Mesendoderm (in vitro differentiated cells): ENCODE measurements at regions not wholly inside any gene's neighbourhood (a gene's known extent, or its start where the extent isn't known, plus 50 kb on each side); places are given as distances from the start of the nearest gene placed in this dataset.

ENCODE experiments used
- DNase-seq: peaks from one replicate; pipeline ENCODE4 v3.0.0; 2013
- H2AK5ac ChIP-seq: 2 replicates; pipeline ENCODE4 v1.6.1; 2013; ENCODE audit warnings: low read length, inconsistent platforms
- H2BK120ac ChIP-seq: 2 replicates; pipeline ENCODE4 v1.6.1; 2013; ENCODE audit warnings: low read depth, mild to moderate bottlenecking, low read length, moderate library complexity, mixed read lengths
- H2BK15ac ChIP-seq: replicated peaks from 2 replicates; pipeline ENCODE4 v1.6.1; 2013; ENCODE audit warnings: low read depth, mild to moderate bottlenecking, moderate library complexity
- H2BK5ac ChIP-seq: 2 replicates; pipeline ENCODE4 v1.6.1; 2013; ENCODE audit warnings: low read length, inconsistent platforms
- H3K18ac ChIP-seq: 2 replicates; pipeline ENCODE4 v1.6.1; 2013; ENCODE audit warnings: mild to moderate bottlenecking, low read length, mixed read lengths
- H3K23ac ChIP-seq: one replicate; pipeline ENCODE4 v1.6.1; 2013; ENCODE audit warnings: low read length
- H3K27ac ChIP-seq: 2 replicates; pipeline ENCODE4 v1.5.1; 2013; ENCODE audit warnings: low read depth, mild to moderate bottlenecking, inconsistent platforms, low read length, moderate library complexity
- H3K27me3 ChIP-seq: 2 replicates; pipeline ENCODE4 v1.6.1; 2013; ENCODE audit warnings: low read length, control low read depth, mild to moderate bottlenecking, inconsistent platforms; ENCODE audit not compliant: insufficient read depth, poor library complexity
- H3K36me3 ChIP-seq: 2 replicates; pipeline ENCODE4 v1.6.1; 2013; ENCODE audit warnings: low read length, inconsistent platforms; ENCODE audit not compliant: control insufficient read depth, insufficient read depth
- H3K4ac ChIP-seq: one replicate; pipeline ENCODE4 v1.6.1; 2013; ENCODE audit warnings: low read depth, mild to moderate bottlenecking, low read length, moderate library complexity
- H3K4me1 ChIP-seq: 2 replicates; pipeline ENCODE4 v1.6.1; 2013; ENCODE audit warnings: low read depth, low read length, inconsistent platforms; ENCODE audit not compliant: control insufficient read depth
- H3K4me2 ChIP-seq: 2 replicates; pipeline ENCODE4 v1.6.1; 2013; ENCODE audit warnings: low read length
- H3K4me3 ChIP-seq: 2 replicates; pipeline ENCODE4 v1.5.1; 2013; ENCODE audit warnings: mild to moderate bottlenecking, low read length
- H3K56ac ChIP-seq: one replicate; pipeline ENCODE4 v1.6.1; 2013; ENCODE audit warnings: low read length
- H3K79me1 ChIP-seq: 2 replicates; pipeline ENCODE4 v1.6.1; 2013; ENCODE audit warnings: low read length, inconsistent platforms
- H3K79me2 ChIP-seq: 2 replicates; pipeline ENCODE4 v1.6.1; 2013; ENCODE audit warnings: mild to moderate bottlenecking, low read length; ENCODE audit not compliant: control insufficient read depth, insufficient read depth
- H3K9ac ChIP-seq: 2 replicates; pipeline ENCODE4 v1.6.1; 2013; ENCODE audit warnings: low read length, inconsistent platforms
- H4K5ac ChIP-seq: one replicate; pipeline ENCODE4 v1.6.1; 2013; ENCODE audit warnings: low read length
- H4K8ac ChIP-seq: one replicate; pipeline ENCODE4 v1.6.1; 2013; ENCODE audit warnings: low read depth, mild to moderate bottlenecking, control low read depth, low read length, moderate library complexity
- whole genome bisulfite sequencing: extraction: QIAGEN DNeasy Blood & Tissue Kit; methylation state at CpG from one replicate; pipeline ENCODE4 v1.1.7; 2013; ENCODE audit warnings: low lambda C conversion rate, missing lambda C conversion rate; ENCODE audit not compliant: insufficient coverage; ENCODE audit errors: extremely low coverage; 5-methylcytosine and 5-hydroxymethylcytosine counted together

- no peak overlapping the region for H3K23ac ChIP-seq
- H4K5ac ChIP-seq: no peak overlapping the region
- DNase-seq: no peak
- H3K18ac ChIP-seq: no peak overlapping the region
- no peak overlapping the region for H2BK5ac ChIP-seq
- no peak overlapping the region for H2AK5ac ChIP-seq
- no peak overlapping the region for H4K8ac ChIP-seq
- no CpG with 5 or more reads among the region's 1 CpG for WGBS
- no peaks in the 10 kb centered on the region for H3K36me3 ChIP-seq
- no peaks in the 10 kb centered on the region for H3K4me1 ChIP-seq
- no peak overlapping the region for H2BK15ac ChIP-seq
- no peak overlapping the region for H3K56ac ChIP-seq
- H3K79me1 ChIP-seq: no peaks in the 10 kb centered on the region
- H3K27ac ChIP-seq: no peak overlapping the region
- H2BK120ac ChIP-seq: no peak overlapping the region
- H3K4me2 ChIP-seq: no peak overlapping the region
- no peak overlapping the region for H3K4ac ChIP-seq
- no peak overlapping the region for H3K4me3 ChIP-seq
- H3K79me2 ChIP-seq: no peaks in the 10 kb centered on the region
- H3K9ac ChIP-seq: no peak overlapping the region
- H3K27me3 ChIP-seq: no peaks in the 10 kb centered on the region
Measured at GRCh38 chr20:16844406-16844805, 96.2 kb downstream of the OTOR start.

- Histone ChIP-seq H3K79me1 (no peaks in the 10 kb centered on the region), H2AK5ac (no peak overlapping the region), H2BK15ac (peak overlapping the region; percentile 27), H3K4me2 (no peak overlapping the region), H3K36me3 (no peaks in the 10 kb centered on the region), H3K27me3 (no peaks in the 10 kb centered on the region), H2BK5ac (no peak overlapping the region), H4K8ac (no peak overlapping the region), H3K79me2 (no peaks in the 10 kb centered on the region), H3K23ac (no peak overlapping the region), H3K4me3 (no peak overlapping the region), H3K27ac (no peak overlapping the region), H3K4me1 (no peaks in the 10 kb centered on the region), H3K9ac (no peak overlapping the region), H3K56ac (no peak overlapping the region), H3K18ac (no peak overlapping the region), H4K5ac (no peak overlapping the region), H3K4ac (no peak overlapping the region), H2BK120ac (no peak overlapping the region)
- no peak for DNase-seq
- no CpG with 5 or more reads among the region's 1 CpG for WGBS
Measured at GRCh38 chr20:16846006-16846405, 97.8 kb downstream of the OTOR start.

GRCh38 chr20:16848061-16848460 lies 99.9 kb downstream of the OTOR start:
- Histone ChIP-seq H2AK5ac (no peak overlapping the region), H3K4ac (no peak overlapping the region), H3K4me1 (no peaks in the 10 kb centered on the region), H3K56ac (no peak overlapping the region), H3K23ac (no peak overlapping the region), H3K4me2 (no peak overlapping the region), H2BK15ac (no peak overlapping the region), H3K79me1 (no peaks in the 10 kb centered on the region), H2BK120ac (no peak overlapping the region), H3K9ac (no peak overlapping the region), H4K8ac (no peak overlapping the region), H3K36me3 (no peaks in the 10 kb centered on the region), H2BK5ac (no peak overlapping the region), H3K79me2 (no peaks in the 10 kb centered on the region), H3K27me3 (no peaks in the 10 kb centered on the region), H4K5ac (no peak overlapping the region), H3K18ac (no peak overlapping the region), H3K27ac (no peak overlapping the region), H3K4me3 (no peak overlapping the region)
- peak; percentile 13 for DNase-seq

- Histone ChIP-seq H3K56ac (no peak overlapping the region), H3K23ac (no peak overlapping the region), H3K4ac (no peak overlapping the region), H3K9ac (no peak overlapping the region), H2BK15ac (no peak overlapping the region), H4K8ac (no peak overlapping the region), H3K4me3 (no peak overlapping the region), H3K4me2 (no peak overlapping the region), H3K4me1 (no peaks in the 10 kb centered on the region), H4K5ac (no peak overlapping the region), H3K27me3 (no peaks in the 10 kb centered on the region), H3K79me2 (no peaks in the 10 kb centered on the region), H3K79me1 (no peaks in the 10 kb centered on the region), H2BK5ac (no peak overlapping the region), H3K27ac (no peak overlapping the region), H2BK120ac (no peak overlapping the region), H3K36me3 (no peaks in the 10 kb centered on the region), H3K18ac (no peak overlapping the region), H2AK5ac (no peak overlapping the region)
- WGBS: no CpG with 5 or more reads among the region's 1 CpG
- no peak for DNase-seq
Measured at GRCh38 chr20:16848526-16848925, 100.4 kb downstream of the OTOR start.

GRCh38 chr20:16860914-16861313 lies 112.8 kb downstream of the OTOR start:
- Histone ChIP-seq H2BK5ac (no peak overlapping the region), H3K79me2 (no peaks in the 10 kb centered on the region), H3K56ac (no peak overlapping the region), H3K4me1 (no peaks in the 10 kb centered on the region), H3K4me3 (no peak overlapping the region), H3K36me3 (no peaks in the 10 kb centered on the region), H3K23ac (no peak overlapping the region), H4K8ac (no peak overlapping the region), H2BK120ac (no peak overlapping the region), H3K18ac (no peak overlapping the region), H3K9ac (no peak overlapping the region), H2BK15ac (no peak overlapping the region), H4K5ac (no peak overlapping the region), H3K4ac (no peak overlapping the region), H2AK5ac (no peak overlapping the region), H3K27ac (no peak overlapping the region), H3K27me3 (no peaks in the 10 kb centered on the region), H3K79me1 (no peaks in the 10 kb centered on the region), H3K4me2 (no peak overlapping the region)
- WGBS: no CpG with 5 or more reads among the region's 1 CpG
- no peak for DNase-seq

- no CpG with 5 or more reads among the region's 5 CpGs for WGBS
- Histone ChIP-seq H2BK120ac (no peak overlapping the region), H3K4ac (no peak overlapping the region), H2BK15ac (no peak overlapping the region), H3K18ac (no peak overlapping the region), H4K5ac (no peak overlapping the region), H2BK5ac (no peak overlapping the region), H3K79me2 (no peaks in the 10 kb centered on the region), H3K23ac (no peak overlapping the region), H3K4me1 (no peaks in the 10 kb centered on the region), H3K27me3 (no peaks in the 10 kb centered on the region), H3K9ac (no peak overlapping the region), H3K4me3 (no peak overlapping the region), H3K56ac (no peak overlapping the region), H2AK5ac (no peak overlapping the region), H3K79me1 (no peaks in the 10 kb centered on the region), H3K4me2 (no peak overlapping the region), H4K8ac (no peak overlapping the region), H3K27ac (no peak overlapping the region), H3K36me3 (no peaks in the 10 kb centered on the region)
- no peak for DNase-seq
Measured at GRCh38 chr20:16861708-16862107, 113.5 kb downstream of the OTOR start.
